ENCODE measurements at regions not wholly inside any gene's neighbourhood (a gene's known extent, or its start where the extent isn't known, plus 50 kb on each side); places are given as distances from the start of the nearest gene placed in this dataset.

DNA sequence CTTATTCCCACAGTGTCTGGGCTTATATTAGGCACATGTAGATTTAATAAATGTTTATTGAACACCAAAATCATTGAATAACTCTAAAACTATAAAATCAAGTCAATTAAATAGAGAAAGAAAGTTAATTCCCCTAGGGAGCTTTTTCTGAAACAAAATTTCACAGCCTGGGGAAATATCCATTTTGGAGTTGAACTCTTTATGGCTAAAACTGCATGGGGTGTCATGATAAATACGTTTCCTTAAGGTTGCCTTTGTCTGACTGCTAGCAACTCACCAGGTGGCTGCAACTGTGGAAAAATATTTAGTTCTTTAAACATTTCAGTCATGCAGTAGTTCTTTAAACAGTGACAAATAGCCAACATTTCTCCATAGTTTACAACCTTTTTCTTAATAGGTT lies 496.1 kb downstream of the LRRIQ3 start:
- WGBS, 4 donors: 47 to 58% (median 52%) methylated on average over 1 of the region's 1 CpG
- TF ChIP-seq, protein P1, sequence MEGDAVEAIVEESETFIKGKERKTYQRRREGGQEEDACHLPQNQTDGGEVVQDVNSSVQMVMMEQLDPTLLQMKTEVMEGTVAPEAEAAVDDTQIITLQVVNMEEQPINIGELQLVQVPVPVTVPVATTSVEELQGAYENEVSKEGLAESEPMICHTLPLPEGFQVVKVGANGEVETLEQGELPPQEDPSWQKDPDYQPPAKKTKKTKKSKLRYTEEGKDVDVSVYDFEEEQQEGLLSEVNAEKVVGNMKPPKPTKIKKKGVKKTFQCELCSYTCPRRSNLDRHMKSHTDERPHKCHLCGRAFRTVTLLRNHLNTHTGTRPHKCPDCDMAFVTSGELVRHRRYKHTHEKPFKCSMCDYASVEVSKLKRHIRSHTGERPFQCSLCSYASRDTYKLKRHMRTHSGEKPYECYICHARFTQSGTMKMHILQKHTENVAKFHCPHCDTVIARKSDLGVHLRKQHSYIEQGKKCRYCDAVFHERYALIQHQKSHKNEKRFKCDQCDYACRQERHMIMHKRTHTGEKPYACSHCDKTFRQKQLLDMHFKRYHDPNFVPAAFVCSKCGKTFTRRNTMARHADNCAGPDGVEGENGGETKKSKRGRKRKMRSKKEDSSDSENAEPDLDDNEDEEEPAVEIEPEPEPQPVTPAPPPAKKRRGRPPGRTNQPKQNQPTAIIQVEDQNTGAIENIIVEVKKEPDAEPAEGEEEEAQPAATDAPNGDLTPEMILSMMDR (IDR thresholded peaks at IDR 0.05): no peak
- TF ChIP-seq POLR2A (IDR thresholded peaks at IDR 0.05): no peak
- ATAC-seq (no peak), DNase-seq (no peak)
- H3K9me3 ChIP-seq: no peaks in the 10 kb centered on the region
- H3K4me1 ChIP-seq: no peaks in the 10 kb centered on the region
- H3K36me3 ChIP-seq: no peaks in the 10 kb centered on the region
- no peak overlapping the region for H3K27ac ChIP-seq
- H3K27me3 ChIP-seq: no peaks in the 10 kb centered on the region
- intact Hi-C loops (cut with DNase I): no loop called here
- H3K4me3 ChIP-seq: no peak overlapping the region

DNA sequence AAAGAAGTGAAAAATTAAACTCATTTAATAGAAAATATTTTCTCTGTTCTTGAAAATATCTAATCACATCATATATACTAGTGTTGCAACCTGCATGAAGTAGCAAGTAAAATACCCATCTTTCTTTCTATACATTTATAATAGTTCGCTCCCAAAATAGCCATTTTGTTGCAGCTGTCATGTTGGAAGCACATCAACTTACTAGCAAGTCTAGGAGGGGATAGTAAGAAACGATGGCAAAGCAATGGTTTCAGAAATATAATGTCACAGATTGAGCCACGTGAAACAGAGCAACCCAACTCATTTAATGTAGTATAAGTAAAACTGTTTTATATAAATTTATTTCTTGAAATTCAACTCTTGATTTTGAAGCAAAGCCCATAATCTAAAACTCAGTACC lies 521.8 kb downstream of the LRRIQ3 start:
- no peak for ATAC-seq
- no peaks in the 10 kb centered on the region for H3K9me3 ChIP-seq
- TF ChIP-seq, protein P1 (IDR thresholded peaks at IDR 0.05): no peak
- no peak for TF ChIP-seq POLR2A (IDR thresholded peaks at IDR 0.05)
- H3K27me3 ChIP-seq: no peaks in the 10 kb centered on the region
- H3K4me1 ChIP-seq: no peaks in the 10 kb centered on the region
- H3K27ac ChIP-seq: no peak overlapping the region
- no peaks in the 10 kb centered on the region for H3K36me3 ChIP-seq
- DNase-seq: no peak
- 56 to 73% (median 69%) methylated on average over 3 of the region's 3 CpGs for WGBS, 4 donors
- intact Hi-C loops (cut with DNase I): no loop called here
- H3K4me3 ChIP-seq: no peak overlapping the region

DNA sequence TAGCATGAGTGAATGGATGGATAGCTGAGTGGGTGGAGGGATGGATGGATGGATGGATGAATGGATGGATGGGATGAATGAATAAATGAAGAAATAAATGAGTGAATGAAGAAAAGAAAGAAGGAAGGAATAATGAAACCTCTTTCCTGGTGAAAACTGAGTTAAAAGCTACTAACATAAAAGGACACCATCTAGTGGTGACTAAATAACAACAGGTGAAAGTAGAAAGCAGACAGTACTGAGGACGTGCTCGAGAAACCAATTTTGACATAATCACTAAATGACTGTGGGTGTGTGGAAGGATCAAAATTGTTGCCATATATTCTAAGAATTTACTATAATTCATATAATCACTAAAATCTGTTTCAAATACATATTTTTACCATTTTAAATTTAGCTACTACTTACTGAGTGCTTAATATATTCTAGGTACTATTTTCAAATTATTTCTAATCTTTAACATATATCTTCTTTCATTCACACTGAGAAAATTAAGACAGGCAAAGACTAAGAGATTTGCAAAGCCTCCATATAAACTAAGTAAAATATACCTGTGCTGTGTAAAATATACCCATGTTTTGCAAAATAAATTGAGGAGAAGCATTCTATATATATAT lies 522.9 kb downstream of the LRRIQ3 start:
- no peak for DNase-seq
- WGBS, 4 donors: 5 to 12% (median 7%) methylated on average over 2 of the region's 2 CpGs
- intact Hi-C loops (cut with DNase I): no loop called here
- Histone ChIP-seq H3K36me3 (no peaks in the 10 kb centered on the region), H3K9me3 (no peaks in the 10 kb centered on the region), H3K4me3 (no peak overlapping the region), H3K27ac (no peak overlapping the region), H3K27me3 (no peaks in the 10 kb centered on the region), H3K4me1 (no peaks in the 10 kb centered on the region)
- no peak for TF ChIP-seq POLR2A (IDR thresholded peaks at IDR 0.05)
- TF ChIP-seq, protein P1 (IDR thresholded peaks at IDR 0.05): peak; percentile 20 to 56 (median 33)
- no peak for ATAC-seq

DNA sequence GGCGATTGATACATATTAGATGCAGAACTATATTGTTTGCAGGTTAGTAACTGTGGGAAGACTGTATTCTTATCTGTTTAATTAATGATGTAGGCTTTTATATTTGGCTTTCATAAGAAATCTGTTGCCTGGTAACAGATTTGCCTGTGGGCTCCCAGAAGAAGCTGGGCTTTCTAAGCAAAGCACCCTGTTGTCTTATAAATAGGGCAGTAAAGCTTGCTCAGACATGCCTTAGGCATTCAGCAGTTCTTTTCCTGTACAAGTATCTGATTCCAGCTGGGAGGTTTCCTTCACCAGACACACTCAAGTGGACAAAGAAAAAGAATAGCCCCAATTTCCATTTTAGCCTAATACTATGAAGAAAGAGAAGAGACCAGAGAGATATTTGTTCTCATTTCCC lies 524.0 kb downstream of the LRRIQ3 start:
- H3K27ac ChIP-seq: no peak overlapping the region
- TF ChIP-seq, protein P1 (IDR thresholded peaks at IDR 0.05): no peak
- TF ChIP-seq POLR2A (IDR thresholded peaks at IDR 0.05): no peak
- no peaks in the 10 kb centered on the region for H3K36me3 ChIP-seq
- intact Hi-C loops (cut with DNase I): no loop called here
- H3K4me3 ChIP-seq: no peak overlapping the region
- H3K27me3 ChIP-seq: no peaks in the 10 kb centered on the region
- no peaks in the 10 kb centered on the region for H3K9me3 ChIP-seq
- DNase-seq (no peak), ATAC-seq (no peak)
- no peaks in the 10 kb centered on the region for H3K4me1 ChIP-seq
- 80 to 94% (median 87%) methylated on average over 1 of the region's 1 CpG for WGBS, 4 donors

All from heart left ventricle (tissue), 16 donors.